ENCODE measurements at regions not wholly inside any gene's neighbourhood (a gene's known extent, or its start where the extent isn't known, plus 50 kb on each side); places are given as distances from the start of the nearest gene placed in this dataset.

DNA sequence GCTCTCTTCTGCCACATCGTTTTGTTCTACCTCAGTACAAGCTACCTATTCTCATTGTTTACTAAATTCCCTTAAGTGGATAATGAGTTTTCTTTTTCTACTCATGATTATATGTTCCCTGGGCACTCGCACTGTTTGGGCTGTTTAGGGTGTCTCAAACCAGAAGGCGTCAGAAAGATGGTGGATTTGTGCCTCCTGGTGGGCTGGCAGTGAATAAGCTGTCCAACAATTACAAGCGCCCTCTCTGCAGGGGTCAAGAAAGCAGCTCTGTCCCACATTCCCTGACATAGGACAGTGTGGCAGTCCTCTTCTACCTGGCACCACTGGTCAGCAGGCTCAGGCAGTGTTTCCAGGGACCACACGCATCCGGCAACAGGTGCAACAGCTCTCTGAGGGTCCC lies 173.4 kb upstream of the PPP2R3A start:
- no peaks in the 10 kb centered on the region for H3K36me3 ChIP-seq
- no peaks in the 10 kb centered on the region for H3K27me3 ChIP-seq
- intact Hi-C loops (cut with DNase I) = no loop called here
- no peaks in the 10 kb centered on the region for H3K4me1 ChIP-seq
- no peak overlapping the region for H3K9ac ChIP-seq (ENCODE audit: low read depth in 2 of 2, low read length in 2 of 2)
- no peak overlapping the region for H3K27ac ChIP-seq
- no peak for TF ChIP-seq CTCF (IDR thresholded peaks at IDR 0.05)
- H3K4me3 ChIP-seq = no peak overlapping the region
- no peak for DNase-seq
- no peaks in the 10 kb centered on the region for H3K9me3 ChIP-seq

DNA sequence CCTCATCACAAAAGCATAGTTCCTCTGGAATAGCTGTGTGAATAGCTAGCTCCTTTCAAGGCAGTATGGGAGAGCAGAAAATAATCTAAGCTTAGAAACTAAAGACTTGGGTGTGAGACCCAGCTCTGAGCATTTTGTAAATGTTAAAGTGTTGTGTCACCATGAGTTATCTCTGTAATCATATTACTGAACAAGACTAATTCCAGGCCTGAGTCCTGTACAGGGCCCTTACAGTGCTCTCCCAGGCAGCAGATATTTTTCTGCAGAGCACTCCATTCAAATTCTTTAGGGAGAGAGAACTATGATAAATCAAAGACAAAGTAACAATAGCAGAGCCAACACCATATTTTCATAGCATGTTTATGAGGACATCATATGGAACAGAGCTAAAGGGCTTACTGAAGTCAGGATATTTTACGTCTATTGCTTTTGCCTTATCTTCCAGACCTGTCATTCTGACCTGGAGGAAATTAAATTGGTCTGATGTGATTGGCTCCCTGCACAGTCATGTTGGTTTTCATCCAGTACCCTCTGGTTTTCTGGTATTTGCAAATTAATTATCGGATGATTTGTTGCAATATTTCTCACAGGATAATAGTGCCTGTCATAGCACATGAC lies 172.6 kb upstream of the PPP2R3A start:
- Histone ChIP-seq H3K9me3 (no peaks in the 10 kb centered on the region), H3K27ac (no peak overlapping the region), H3K4me3 (no peak overlapping the region), H3K27me3 (no peaks in the 10 kb centered on the region), H3K4me1 (no peaks in the 10 kb centered on the region), H3K36me3 (no peaks in the 10 kb centered on the region), H3K9ac (ENCODE audit: low read depth in 2 of 2, low read length in 2 of 2) (no peak overlapping the region)
- DNase-seq = no peak
- intact Hi-C loops (cut with DNase I) = no loop called here
- TF ChIP-seq CTCF (IDR thresholded peaks at IDR 0.05) = no peak

DNA sequence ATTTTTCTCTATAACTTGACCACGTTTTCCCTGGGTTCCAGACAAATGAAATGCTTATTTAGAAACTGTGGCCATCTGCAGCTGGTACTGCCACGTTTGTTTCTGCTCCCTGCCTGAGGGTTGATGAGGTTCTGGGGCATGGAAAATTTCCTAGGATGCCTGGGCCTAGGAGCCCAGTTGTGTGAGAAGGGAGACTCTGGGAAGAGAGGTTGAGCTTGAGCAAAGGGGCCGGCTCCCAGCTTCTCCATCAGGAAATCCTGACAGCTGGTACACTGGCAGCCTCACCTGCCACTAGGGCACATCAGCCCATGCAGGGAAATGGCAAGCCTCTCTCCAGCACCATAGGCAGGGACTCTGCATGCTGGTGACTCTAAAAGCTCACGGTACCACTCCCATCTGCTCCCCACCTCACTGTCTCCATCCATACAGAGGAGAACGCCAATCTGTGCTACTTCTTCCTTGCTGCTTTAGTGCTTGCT lies 165.4 kb upstream of the PPP2R3A start:
- Histone ChIP-seq H3K27me3 (no peaks in the 10 kb centered on the region), H3K9me3 (no peaks in the 10 kb centered on the region)

GRCh38 chr3:135801018-135801417 lies 164.5 kb upstream of the PPP2R3A start:
- peak overlapping the region; percentile 27 for H3K27ac ChIP-seq
- TF ChIP-seq CTCF (IDR thresholded peaks at IDR 0.05) = no peak
- intact Hi-C loops (cut with DNase I) = no loop called here

More for the DNA sequence above, 165.4 kb upstream of the PPP2R3A start:
- H3K9ac ChIP-seq (ENCODE audit: low read depth in 2 of 2, low read length in 2 of 2) = no peak overlapping the region
- no peak for TF ChIP-seq CTCF (IDR thresholded peaks at IDR 0.05)
- no peak for DNase-seq
- H3K4me1 ChIP-seq = peaks cover 10% of the 10 kb centered on the region
- no peak overlapping the region for H3K27ac ChIP-seq
- H3K36me3 ChIP-seq = no peaks in the 10 kb centered on the region
- intact Hi-C loops (cut with DNase I) = no loop called here
- H3K4me3 ChIP-seq = no peak overlapping the region

DNA sequence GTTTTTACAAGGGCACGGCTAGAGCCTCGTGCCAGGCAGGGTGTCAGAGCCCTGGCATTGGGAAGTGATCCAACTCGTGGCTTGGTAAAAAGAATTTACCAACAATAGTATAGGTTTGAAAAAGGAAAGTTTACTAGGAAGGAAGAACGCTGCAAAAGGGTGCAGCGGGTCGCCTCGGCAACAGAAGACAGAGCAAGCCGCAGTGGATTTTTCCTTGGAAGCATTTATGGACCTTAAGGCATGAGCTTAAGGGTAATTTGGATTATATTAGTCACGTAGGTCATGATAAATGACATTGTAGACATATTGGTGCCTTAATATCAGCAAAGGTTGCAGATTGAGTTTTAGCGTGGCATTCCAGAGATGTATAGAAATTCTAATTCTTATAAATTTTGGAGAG lies 163.4 kb upstream of the PPP2R3A start:
- no peaks in the 10 kb centered on the region for H3K36me3 ChIP-seq
- intact Hi-C loops (cut with DNase I) = no loop called here
- no peak for TF ChIP-seq CTCF (IDR thresholded peaks at IDR 0.05)
- H3K4me1 ChIP-seq = peaks cover 10% of the 10 kb centered on the region
- H3K9ac ChIP-seq (ENCODE audit: low read depth in 2 of 2, low read length in 2 of 2) = no peak overlapping the region
- no peaks in the 10 kb centered on the region for H3K27me3 ChIP-seq
- no peaks in the 10 kb centered on the region for H3K9me3 ChIP-seq
- no peak overlapping the region for H3K27ac ChIP-seq
- no peak overlapping the region for H3K4me3 ChIP-seq
- peak; percentile 37 for DNase-seq

More at GRCh38 chr3:135801018-135801417, 164.5 kb upstream of the PPP2R3A start:
- DNase-seq = peak; percentile 33
- Histone ChIP-seq H3K36me3 (no peaks in the 10 kb centered on the region), H3K9me3 (no peaks in the 10 kb centered on the region), H3K27me3 (no peaks in the 10 kb centered on the region), H3K4me3 (no peak overlapping the region), H3K4me1 (peaks cover 10% of the 10 kb centered on the region), H3K9ac (ENCODE audit: low read depth in 2 of 2, low read length in 2 of 2) (no peak overlapping the region)
